ES-I3 (cell line): ENCODE measurements at regions not wholly inside any gene's neighbourhood (a gene's known extent, or its start where the extent isn't known, plus 50 kb on each side); places are given as distances from the start of the nearest gene placed in this dataset.

Experiments
- H3K36me3 ChIP-seq: 2 replicates; pipeline ENCODE4 v1.6.1; 2013; ENCODE audit warnings: mild to moderate bottlenecking, low read length, control low read depth, moderate library complexity; ENCODE audit not compliant: insufficient read depth
- H3K4me1 ChIP-seq: 2 replicates; pipeline ENCODE4 v1.6.1; 2013; ENCODE audit warnings: mild to moderate bottlenecking, control low read depth, low read length; ENCODE audit not compliant: insufficient read depth
- H3K9ac ChIP-seq: 2 replicates; pipeline ENCODE4 v1.6.1; 2013; ENCODE audit warnings: low read depth, mild to moderate bottlenecking, low read length, moderate library complexity
- H3K9me3 ChIP-seq: 2 replicates; pipeline ENCODE4 v1.6.1; 2013; ENCODE audit warnings: mild to moderate bottlenecking, low read length, moderate library complexity; ENCODE audit not compliant: control insufficient read depth, insufficient read depth

GRCh38 chr1:37085393-37085792 lies 51.1 kb upstream of the GRIK3 start:
- H3K4me1 ChIP-seq: no peaks in the 10 kb centered on the region
- H3K9me3 ChIP-seq: no peaks in the 10 kb centered on the region
- no peaks in the 10 kb centered on the region for H3K36me3 ChIP-seq
- H3K9ac ChIP-seq: no peak overlapping the region

- Histone ChIP-seq H3K9ac (no peak overlapping the region), H3K36me3 (no peaks in the 10 kb centered on the region), H3K9me3 (no peaks in the 10 kb centered on the region), H3K4me1 (no peaks in the 10 kb centered on the region)
These were observed 55.4 kb upstream of the GRIK3 start for GRCh38 chr1:37089750-37090149.

DNA sequence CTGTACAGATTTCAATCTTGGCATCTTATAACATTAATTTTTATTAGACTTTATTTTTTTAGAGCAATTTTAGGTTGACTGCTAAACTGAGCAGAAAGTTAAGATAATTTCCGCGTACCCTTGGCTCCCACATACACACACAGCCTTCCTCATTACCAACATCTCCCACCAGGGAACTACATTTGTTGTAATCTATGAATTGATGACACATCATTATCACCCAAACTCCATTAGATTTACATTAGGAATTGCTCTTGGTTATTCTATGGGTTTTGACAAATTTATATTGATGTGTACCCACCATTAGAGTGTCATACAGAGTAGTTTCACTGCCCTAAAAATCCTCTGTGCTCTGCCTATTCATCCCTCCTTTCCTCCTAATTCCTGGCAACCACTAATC lies 56.4 kb upstream of the GRIK3 start:
- no peaks in the 10 kb centered on the region for H3K36me3 ChIP-seq
- no peak overlapping the region for H3K9ac ChIP-seq

GRCh38 chr1:37092937-37093336 lies 58.6 kb upstream of the GRIK3 start:
- Histone ChIP-seq H3K9ac (no peak overlapping the region), H3K4me1 (no peaks in the 10 kb centered on the region), H3K36me3 (no peaks in the 10 kb centered on the region), H3K9me3 (no peaks in the 10 kb centered on the region)

More for the DNA sequence above, 56.4 kb upstream of the GRIK3 start:
- H3K9me3 ChIP-seq: no peaks in the 10 kb centered on the region
- no peaks in the 10 kb centered on the region for H3K4me1 ChIP-seq

DNA sequence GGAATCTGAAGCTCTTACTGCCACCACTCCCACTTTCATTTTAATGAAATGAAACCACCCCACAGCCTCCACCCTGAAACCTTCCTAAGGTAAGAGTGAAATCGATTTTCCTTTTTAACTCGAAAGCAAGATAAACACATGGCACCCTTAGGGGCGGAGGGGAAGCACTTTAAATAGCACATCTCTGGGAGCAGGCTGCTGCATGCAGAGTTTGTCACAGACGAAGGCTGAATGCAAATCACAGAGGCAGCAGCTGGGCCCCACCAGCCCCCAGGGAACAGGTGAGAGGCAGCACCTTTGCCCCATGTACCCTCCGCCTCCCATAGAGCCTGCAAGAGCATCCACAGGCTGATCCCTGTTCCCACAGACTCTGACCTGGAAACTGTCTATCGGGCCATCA lies 60.0 kb upstream of the GRIK3 start:
- no peak overlapping the region for H3K9ac ChIP-seq
- H3K36me3 ChIP-seq: no peaks in the 10 kb centered on the region
- no peaks in the 10 kb centered on the region for H3K9me3 ChIP-seq
- peaks cover 6% of the 10 kb centered on the region; the same call in 1 of the 2 replicates for H3K4me1 ChIP-seq

GRCh38 chr1:37096523-37096922 lies 62.2 kb upstream of the GRIK3 start:
- no peak overlapping the region for H3K9ac ChIP-seq
- H3K4me1 ChIP-seq: peaks cover 6% of the 10 kb centered on the region; the same call in 1 of the 2 replicates
- H3K9me3 ChIP-seq: no peaks in the 10 kb centered on the region
- no peaks in the 10 kb centered on the region for H3K36me3 ChIP-seq

DNA sequence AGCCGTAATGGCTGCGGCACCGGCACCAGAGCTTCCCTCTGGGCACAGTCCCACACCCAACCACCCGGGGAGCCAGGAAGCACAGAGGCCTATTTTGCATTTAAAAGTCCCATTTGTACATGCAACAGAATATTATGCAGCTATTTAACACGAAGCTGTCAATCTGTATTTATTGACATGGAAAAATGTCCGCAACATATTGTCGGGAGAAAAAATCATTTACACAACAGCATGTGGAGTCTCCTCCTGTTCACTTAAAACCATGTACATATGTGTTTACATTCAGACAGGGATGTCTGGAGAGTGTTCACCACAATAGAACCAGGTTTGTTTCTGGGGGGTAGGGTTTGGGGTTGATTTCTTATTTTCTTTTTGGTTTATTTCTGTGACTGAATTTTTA lies 63.4 kb upstream of the GRIK3 start:
- H3K9me3 ChIP-seq: no peaks in the 10 kb centered on the region
- no peak overlapping the region for H3K9ac ChIP-seq
- H3K4me1 ChIP-seq: peaks cover 6% of the 10 kb centered on the region; the same call in 1 of the 2 replicates
- H3K36me3 ChIP-seq: no peaks in the 10 kb centered on the region

GRCh38 chr1:37098237-37098636 lies 63.9 kb upstream of the GRIK3 start:
- Histone ChIP-seq H3K9me3 (no peaks in the 10 kb centered on the region), H3K4me1 (peaks cover 6% of the 10 kb centered on the region; the same call in 1 of the 2 replicates), H3K9ac (no peak overlapping the region), H3K36me3 (no peaks in the 10 kb centered on the region)

GRCh38 chr1:37100310-37100709 lies 66.0 kb upstream of the GRIK3 start:
- H3K9me3 ChIP-seq: no peaks in the 10 kb centered on the region; the same call in 1 of the 2 replicates
- peaks cover 6% of the 10 kb centered on the region; the same call in 1 of the 2 replicates for H3K4me1 ChIP-seq
- H3K9ac ChIP-seq: no peak overlapping the region
- no peaks in the 10 kb centered on the region for H3K36me3 ChIP-seq

DNA sequence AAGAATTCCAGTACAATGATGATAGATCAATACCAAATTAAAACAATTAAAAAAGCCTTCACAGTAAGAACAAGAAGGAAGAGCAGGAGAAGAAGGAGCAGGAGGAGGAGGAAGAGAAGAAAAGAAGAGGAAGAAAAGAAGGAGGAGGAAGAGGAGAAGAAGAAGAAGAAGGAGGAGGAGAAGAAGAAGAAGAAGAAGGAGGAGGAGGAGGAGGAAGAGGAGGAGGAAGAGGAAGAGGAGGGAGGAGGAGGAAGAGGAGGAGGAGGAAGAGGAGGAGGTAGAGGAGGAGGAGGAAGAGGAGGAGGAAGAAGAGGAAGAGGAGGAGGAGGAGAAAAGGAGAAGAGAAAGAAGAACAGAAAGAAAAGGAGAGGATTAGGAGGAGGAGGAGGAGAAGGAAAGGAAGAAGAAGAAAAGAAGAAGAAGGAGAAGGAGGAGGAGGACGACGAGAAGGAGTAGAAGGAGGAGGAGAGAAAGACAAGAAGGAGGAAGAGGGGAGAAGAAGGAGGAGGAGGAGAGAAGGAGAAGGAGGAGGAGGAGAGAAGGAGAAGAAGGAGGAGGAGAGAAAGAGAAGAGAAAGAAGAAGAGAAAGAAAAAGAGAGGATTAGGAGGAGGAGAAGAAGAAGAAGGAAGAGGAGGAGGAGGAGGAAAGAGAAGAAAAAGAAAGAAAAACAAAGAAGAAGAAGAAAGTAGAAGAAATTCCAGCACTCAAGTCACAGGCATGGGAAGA lies 68.5 kb upstream of the GRIK3 start:
- H3K36me3 ChIP-seq: no peaks in the 10 kb centered on the region
- H3K9me3 ChIP-seq: no peaks in the 10 kb centered on the region; the same call in 1 of the 2 replicates
- no peak overlapping the region for H3K9ac ChIP-seq
- H3K4me1 ChIP-seq: peaks cover 6% of the 10 kb centered on the region; the same call in 1 of the 2 replicates

- Histone ChIP-seq H3K9ac (no peak overlapping the region), H3K4me1 (no peaks in the 10 kb centered on the region), H3K9me3 (no peaks in the 10 kb centered on the region; the same call in 1 of the 2 replicates), H3K36me3 (no peaks in the 10 kb centered on the region)
These were observed 71.6 kb upstream of the GRIK3 start for GRCh38 chr1:37105911-37106310.

DNA sequence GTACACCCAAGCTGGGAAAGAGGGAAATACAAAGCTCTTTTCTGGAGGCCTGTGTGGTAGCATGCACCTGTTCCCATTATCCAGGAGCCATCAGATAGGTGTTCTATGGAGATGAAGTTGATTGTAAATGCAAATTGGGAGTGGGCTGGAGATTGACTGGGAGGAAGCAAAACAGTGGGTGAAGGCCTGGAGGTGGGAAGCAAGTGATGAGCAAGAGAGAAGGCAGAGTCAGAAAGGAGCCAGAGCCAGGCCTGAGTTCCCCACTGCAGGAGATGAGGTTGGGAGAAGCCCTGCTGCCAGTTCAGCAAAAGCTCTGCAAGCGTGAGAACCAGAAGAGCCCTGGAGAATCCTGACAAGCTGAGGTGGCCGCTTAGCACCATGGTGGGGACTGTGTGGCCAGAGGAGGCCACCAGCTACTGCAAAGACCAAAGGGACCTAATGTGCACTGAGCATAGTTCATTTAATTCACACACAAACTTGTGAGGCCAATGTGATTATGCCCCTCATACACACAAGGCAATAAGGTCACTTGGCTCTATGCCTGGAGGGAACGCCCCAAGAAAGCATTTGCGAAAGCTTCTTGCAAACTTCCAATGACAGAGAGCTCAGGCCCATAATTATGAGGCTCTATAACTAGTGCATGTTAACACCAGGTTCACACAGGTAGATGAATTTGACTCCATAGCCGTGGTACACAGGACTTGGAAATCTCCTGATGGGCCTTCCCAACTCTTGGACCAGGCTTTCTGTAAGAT lies 73.0 kb upstream of the GRIK3 start:
- Histone ChIP-seq H3K36me3 (no peaks in the 10 kb centered on the region), H3K9me3 (no peaks in the 10 kb centered on the region; the same call in 1 of the 2 replicates), H3K4me1 (no peaks in the 10 kb centered on the region), H3K9ac (no peak overlapping the region)

GRCh38 chr1:37108596-37109188 lies 74.4 kb upstream of the GRIK3 start:
- no peak overlapping the region for H3K9ac ChIP-seq
- no peaks in the 10 kb centered on the region for H3K36me3 ChIP-seq
- no peaks in the 10 kb centered on the region; the same call in 1 of the 2 replicates for H3K9me3 ChIP-seq
- H3K4me1 ChIP-seq: no peaks in the 10 kb centered on the region

GRCh38 chr1:37112430-37112829 lies 78.1 kb upstream of the GRIK3 start:
- no peak overlapping the region for H3K9ac ChIP-seq
- no peaks in the 10 kb centered on the region for H3K9me3 ChIP-seq
- H3K4me1 ChIP-seq: no peaks in the 10 kb centered on the region
- H3K36me3 ChIP-seq: no peaks in the 10 kb centered on the region
